Psoas muscle (tissue), 7 donors: ENCODE measurements at regions not wholly inside any gene's neighbourhood (a gene's known extent, or its start where the extent isn't known, plus 50 kb on each side); places are given as distances from the start of the nearest gene placed in this dataset.

Experiments used
- ATAC-seq, 4 donors: fragments of 200-7000 bp; cut with Tn5 transposase; one replicate each; pipeline ENCODE4 v1.9.1; 2020; ENCODE audit warnings: moderate library complexity in 3 of 4, mild to moderate bottlenecking in 2 of 4
- DNase-seq, 2 donors: peaks; one replicate each; pipeline ENCODE4 v3.0.0-alpha.2; 2020
- H3K27ac ChIP-seq: fragments of 200-600 bp; one replicate; pipeline ENCODE4 v1.8.0; 2022
- H3K27me3 ChIP-seq, 3 donors: fragments of 200-600 bp in 1 of 3; one replicate each; pipeline versions ENCODE4 v1.6.1 to v1.8.0; 2013 to 2022; ENCODE audit warnings: low read length in 2 of 3, mild to moderate bottlenecking in 2 of 3, moderate library complexity in 1 of 3; ENCODE audit not compliant: insufficient read depth in 3 of 3
- H3K36me3 ChIP-seq, 2 donors: fragments of 200-600 bp in 1 of 2; one replicate each; pipeline versions ENCODE4 v1.6.1 to v1.8.0; 2013 to 2022; ENCODE audit warnings: low read depth in 1 of 2, mild to moderate bottlenecking in 1 of 2, moderate library complexity in 1 of 2; ENCODE audit not compliant: insufficient read depth in 1 of 2
- H3K4me1 ChIP-seq: fragments of 200-600 bp; one replicate; pipeline ENCODE4 v1.8.0; 2022
- H3K4me3 ChIP-seq: fragments of 200-600 bp; one replicate; pipeline ENCODE4 v1.8.0; 2022; ENCODE audit warnings: mild to moderate bottlenecking
- H3K9me3 ChIP-seq: fragments of 200-600 bp; one replicate; pipeline ENCODE4 v1.8.0; 2022
- WGBS, 3 donors: extraction: QIAGEN DNeasy Blood & Tissue Kit; methylation state at CpG; one replicate each; pipeline versions ENCODE4 v1.1.6 to v1.1.7; 2013; 5-methylcytosine and 5-hydroxymethylcytosine counted together
- intact Hi-C, 2 donors: fragments of 100-400 bp; cut with DNase I; formaldehyde crosslinking; loops; one replicate each; pipeline versions ENCODE4 v1.11.0 to v1.14.2; 2022
- TF ChIP-seq, protein P1 (sequence below): fragments of 200-600 bp; IDR thresholded peaks from one replicate; pipeline ENCODE4 v1.8.0; 2022; ENCODE audit warnings: antibody characterized with exemption
- donor health status: healthy with polysubstance abuse.
- donor health status: DM: no; HTN: no; CAD: no; lungs with moderate emphysema.
- donor health status: Bipolar disorder and iron deficiency.
- donor health status: healthy.
- donor health status: DM: yes; HTN: yes; CAD: no.
- donor health status: DM: no; HTN: no; CAD: no.
- donor health status: DM: yes; HTN: yes; CAD: no.

DNA sequence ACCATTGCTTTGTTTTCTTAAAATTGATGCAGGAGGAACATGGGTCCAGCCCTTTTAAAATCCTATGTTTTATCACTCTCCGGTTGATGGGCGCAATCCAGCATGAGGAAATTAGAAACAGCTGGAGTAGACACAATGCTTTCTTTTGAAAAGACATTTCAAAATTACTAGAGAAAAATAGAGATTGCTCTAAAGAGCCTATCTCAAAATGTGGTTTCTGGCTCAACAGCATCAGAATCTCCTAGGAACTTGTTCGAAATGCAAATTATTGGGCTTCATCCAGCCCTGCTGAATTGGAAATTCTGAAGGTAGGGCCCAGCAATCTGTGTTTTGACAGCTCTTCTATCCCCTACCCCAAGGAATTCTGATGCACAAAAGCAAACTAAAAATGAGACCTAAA, 190.8 kb upstream of the BMP2 start:
- WGBS, 3 donors: 31 to 73% (median 44%) methylated on average over 3 of the region's 3 CpGs
- intact Hi-C loops: no loop called here
- TF ChIP-seq, protein P1, sequence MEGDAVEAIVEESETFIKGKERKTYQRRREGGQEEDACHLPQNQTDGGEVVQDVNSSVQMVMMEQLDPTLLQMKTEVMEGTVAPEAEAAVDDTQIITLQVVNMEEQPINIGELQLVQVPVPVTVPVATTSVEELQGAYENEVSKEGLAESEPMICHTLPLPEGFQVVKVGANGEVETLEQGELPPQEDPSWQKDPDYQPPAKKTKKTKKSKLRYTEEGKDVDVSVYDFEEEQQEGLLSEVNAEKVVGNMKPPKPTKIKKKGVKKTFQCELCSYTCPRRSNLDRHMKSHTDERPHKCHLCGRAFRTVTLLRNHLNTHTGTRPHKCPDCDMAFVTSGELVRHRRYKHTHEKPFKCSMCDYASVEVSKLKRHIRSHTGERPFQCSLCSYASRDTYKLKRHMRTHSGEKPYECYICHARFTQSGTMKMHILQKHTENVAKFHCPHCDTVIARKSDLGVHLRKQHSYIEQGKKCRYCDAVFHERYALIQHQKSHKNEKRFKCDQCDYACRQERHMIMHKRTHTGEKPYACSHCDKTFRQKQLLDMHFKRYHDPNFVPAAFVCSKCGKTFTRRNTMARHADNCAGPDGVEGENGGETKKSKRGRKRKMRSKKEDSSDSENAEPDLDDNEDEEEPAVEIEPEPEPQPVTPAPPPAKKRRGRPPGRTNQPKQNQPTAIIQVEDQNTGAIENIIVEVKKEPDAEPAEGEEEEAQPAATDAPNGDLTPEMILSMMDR: no peak
- no peak for DNase-seq
- H3K4me3 ChIP-seq: no peak overlapping the region
- no peaks in the 10 kb centered on the region for H3K36me3 ChIP-seq
- no peak for ATAC-seq
- H3K9me3 ChIP-seq: no peaks in the 10 kb centered on the region
- H3K27ac ChIP-seq: no peak overlapping the region
- H3K4me1 ChIP-seq: no peaks in the 10 kb centered on the region
- H3K27me3 ChIP-seq: no peaks in the 10 kb centered on the region

DNA sequence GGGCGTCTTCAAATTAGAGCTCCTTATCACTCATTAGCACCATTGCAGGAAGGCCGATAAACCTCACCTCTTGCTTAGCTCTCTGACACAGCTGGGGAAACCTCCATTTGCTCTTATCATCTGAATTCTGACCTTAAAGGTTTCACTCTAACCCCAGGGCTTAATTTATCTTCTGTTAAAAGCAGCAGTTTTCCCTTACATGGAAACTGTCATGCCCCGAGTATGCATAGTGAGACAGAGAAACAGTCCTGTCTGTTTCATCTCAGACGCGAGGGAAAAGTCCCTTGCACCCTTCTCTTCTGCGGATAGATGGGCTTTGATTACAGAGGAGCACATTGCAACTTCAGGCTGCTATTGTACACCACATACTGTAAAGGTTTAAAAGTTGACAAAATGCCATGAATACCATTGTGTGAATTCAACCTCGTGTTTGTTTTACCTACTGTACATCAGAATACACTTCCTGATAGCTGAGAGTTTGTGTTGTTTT, 191.5 kb upstream of the BMP2 start:
- 42 to 47% (median 45%) methylated on average over 7 of the region's 7 CpGs for WGBS, 3 donors
- TF ChIP-seq, protein P1: no peak
- H3K36me3 ChIP-seq: no peaks in the 10 kb centered on the region
- DNase-seq: no peak
- no peaks in the 10 kb centered on the region for H3K27me3 ChIP-seq
- no peak overlapping the region for H3K27ac ChIP-seq
- H3K4me3 ChIP-seq: no peak overlapping the region
- H3K4me1 ChIP-seq: no peaks in the 10 kb centered on the region
- no peak for ATAC-seq
- intact Hi-C loops: no loop called here
- H3K9me3 ChIP-seq: no peaks in the 10 kb centered on the region

- Histone ChIP-seq H3K27ac (no peak overlapping the region), H3K36me3 (no peaks in the 10 kb centered on the region), H3K4me3 (no peak overlapping the region), H3K9me3 (no peaks in the 10 kb centered on the region), H3K4me1 (no peaks in the 10 kb centered on the region), H3K27me3 (no peaks in the 10 kb centered on the region)
- 77 to 84% (median 78%) methylated on average over 3 of the region's 3 CpGs for WGBS, 3 donors
- TF ChIP-seq, protein P1: no peak
- ATAC-seq (no peak), DNase-seq (no peak)
- intact Hi-C loops: no loop called here
Measured at GRCh38 chr20:6566821-6567220, 200.7 kb upstream of the BMP2 start.

GRCh38 chr20:6562111-6562510, 205.4 kb upstream of the BMP2 start:
- no peaks in the 10 kb centered on the region for H3K27me3 ChIP-seq
- no peaks in the 10 kb centered on the region for H3K4me1 ChIP-seq
- ATAC-seq: no peak
- no peak overlapping the region for H3K4me3 ChIP-seq
- no peak for DNase-seq
- H3K36me3 ChIP-seq: no peaks in the 10 kb centered on the region
- WGBS, 3 donors: 18 to 22% (median 20%) methylated on average over 3 of the region's 3 CpGs
- TF ChIP-seq, protein P1: no peak
- H3K27ac ChIP-seq: no peak overlapping the region
- intact Hi-C loops: no loop called here
- no peaks in the 10 kb centered on the region for H3K9me3 ChIP-seq

- no peak for ATAC-seq
- intact Hi-C loops: no loop called here
- H3K9me3 ChIP-seq: no peaks in the 10 kb centered on the region
- H3K4me3 ChIP-seq: no peak overlapping the region
- DNase-seq: no peak
- no peaks in the 10 kb centered on the region for H3K4me1 ChIP-seq
- H3K27me3 ChIP-seq: no peaks in the 10 kb centered on the region
- H3K27ac ChIP-seq: no peak overlapping the region
- WGBS, 3 donors: 74 to 81% (median 74%) methylated on average over 3 of the region's 3 CpGs
- TF ChIP-seq, protein P1: no peak
- no peaks in the 10 kb centered on the region for H3K36me3 ChIP-seq
Measured at GRCh38 chr20:6560978-6561377, 206.5 kb upstream of the BMP2 start.
